C4-2B (cell line): ENCODE measurements at regions not wholly inside any gene's neighbourhood (a gene's known extent, or its start where the extent isn't known, plus 50 kb on each side); places are given as distances from the start of the nearest gene placed in this dataset.

Experiments
- H3K27ac ChIP-seq: fragments of 450-650 bp; 2 replicates; pipeline ENCODE4 v1.5.1; 2017
- ZFX ChIP-seq: fragments of 450-650 bp; IDR thresholded peaks from 2 replicates; pipeline ENCODE4 v1.6.1; 2017
- TF ChIP-seq, protein P1 (sequence below): fragments of 450-650 bp; conservative IDR thresholded peaks from 2 replicates; pipeline ENCODE4 v1.5.1; 2017; ENCODE audit warnings: mild to moderate bottlenecking

DNA sequence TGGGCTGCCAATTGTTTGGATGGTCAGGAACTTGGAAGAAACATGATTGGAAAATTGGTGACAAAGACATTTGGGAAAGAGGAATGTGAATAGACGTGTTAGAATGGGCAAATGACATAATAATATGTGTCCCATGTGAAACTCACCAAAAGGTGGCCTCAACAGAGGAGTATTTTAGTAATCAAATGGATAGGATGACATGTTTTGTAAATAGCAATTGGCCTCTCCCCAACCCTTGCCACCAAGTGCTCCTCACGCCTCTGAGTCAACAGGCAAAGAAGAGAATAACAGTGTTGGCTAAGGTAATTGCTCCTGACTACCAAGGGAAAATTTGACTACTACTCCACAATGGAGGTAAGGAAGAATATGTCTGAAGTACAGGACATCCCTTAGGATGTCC, 81.4 kb downstream of the ATXN7L3B start:
- TF ChIP-seq, protein P1, sequence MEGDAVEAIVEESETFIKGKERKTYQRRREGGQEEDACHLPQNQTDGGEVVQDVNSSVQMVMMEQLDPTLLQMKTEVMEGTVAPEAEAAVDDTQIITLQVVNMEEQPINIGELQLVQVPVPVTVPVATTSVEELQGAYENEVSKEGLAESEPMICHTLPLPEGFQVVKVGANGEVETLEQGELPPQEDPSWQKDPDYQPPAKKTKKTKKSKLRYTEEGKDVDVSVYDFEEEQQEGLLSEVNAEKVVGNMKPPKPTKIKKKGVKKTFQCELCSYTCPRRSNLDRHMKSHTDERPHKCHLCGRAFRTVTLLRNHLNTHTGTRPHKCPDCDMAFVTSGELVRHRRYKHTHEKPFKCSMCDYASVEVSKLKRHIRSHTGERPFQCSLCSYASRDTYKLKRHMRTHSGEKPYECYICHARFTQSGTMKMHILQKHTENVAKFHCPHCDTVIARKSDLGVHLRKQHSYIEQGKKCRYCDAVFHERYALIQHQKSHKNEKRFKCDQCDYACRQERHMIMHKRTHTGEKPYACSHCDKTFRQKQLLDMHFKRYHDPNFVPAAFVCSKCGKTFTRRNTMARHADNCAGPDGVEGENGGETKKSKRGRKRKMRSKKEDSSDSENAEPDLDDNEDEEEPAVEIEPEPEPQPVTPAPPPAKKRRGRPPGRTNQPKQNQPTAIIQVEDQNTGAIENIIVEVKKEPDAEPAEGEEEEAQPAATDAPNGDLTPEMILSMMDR: no peak
- TF ChIP-seq ZFX: no peak
- H3K27ac ChIP-seq: no peak overlapping the region

DNA sequence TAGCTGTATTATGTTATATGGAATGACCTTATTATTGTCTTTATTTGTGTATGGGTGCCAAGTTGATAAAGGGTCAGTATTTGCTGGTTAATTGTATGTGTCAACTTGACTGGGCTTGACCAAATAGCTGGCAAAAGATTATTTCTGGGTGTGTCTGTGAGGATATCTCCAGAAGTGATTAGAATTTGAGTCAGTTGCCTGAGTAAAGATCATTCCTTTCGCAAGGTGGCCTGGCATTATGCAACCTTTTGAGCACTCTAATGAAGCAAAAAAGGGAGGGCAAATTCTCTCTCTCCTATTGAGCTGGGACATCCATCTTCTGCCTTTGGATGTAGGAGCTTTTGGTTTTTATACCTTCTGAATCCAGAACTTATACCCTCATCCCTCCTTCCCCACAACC, 82.2 kb downstream of the ATXN7L3B start:
- TF ChIP-seq, protein P1: no peak
- TF ChIP-seq ZFX: no peak
- H3K27ac ChIP-seq: no peak overlapping the region

DNA sequence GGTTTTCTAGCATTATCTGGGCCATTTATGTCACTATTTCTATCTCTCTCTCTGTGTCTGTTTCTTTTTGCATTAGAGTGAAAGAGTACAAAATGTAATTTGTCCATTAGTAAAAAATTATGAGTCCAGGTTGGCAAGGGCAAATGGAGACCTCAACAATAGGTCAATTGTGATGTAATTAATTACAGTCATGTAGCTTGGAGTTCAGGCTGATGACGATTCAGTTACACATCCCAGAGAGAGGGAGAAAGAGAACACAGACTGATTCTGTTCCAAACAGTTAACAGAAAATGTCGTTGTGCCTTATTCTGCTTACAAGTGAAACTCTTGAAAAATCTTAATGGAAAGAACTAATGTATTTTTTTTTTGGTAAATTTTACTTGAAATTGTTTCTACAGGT, 83.3 kb downstream of the ATXN7L3B start:
- no peak overlapping the region for H3K27ac ChIP-seq
- TF ChIP-seq, protein P1: no peak
- TF ChIP-seq ZFX: no peak

DNA sequence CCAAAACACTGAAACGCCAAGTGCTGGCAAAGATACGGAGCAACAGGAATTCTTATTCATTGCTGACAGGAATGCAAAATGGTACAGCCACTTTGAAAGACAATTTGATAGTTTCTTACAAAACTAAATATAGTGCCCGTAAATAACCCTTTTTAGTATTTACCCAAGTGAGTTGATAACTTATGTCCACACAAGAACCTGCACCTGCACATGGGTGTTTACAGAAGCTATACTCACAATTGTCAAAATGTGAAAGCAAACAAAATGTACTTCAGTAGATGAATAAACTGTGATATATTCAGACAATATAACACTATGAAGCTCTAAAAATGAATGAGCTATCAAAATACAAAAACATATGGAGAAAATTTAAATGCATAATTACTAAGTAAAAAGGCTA, 86.6 kb downstream of the ATXN7L3B start:
- H3K27ac ChIP-seq: no peak overlapping the region
- no peak for TF ChIP-seq ZFX

DNA sequence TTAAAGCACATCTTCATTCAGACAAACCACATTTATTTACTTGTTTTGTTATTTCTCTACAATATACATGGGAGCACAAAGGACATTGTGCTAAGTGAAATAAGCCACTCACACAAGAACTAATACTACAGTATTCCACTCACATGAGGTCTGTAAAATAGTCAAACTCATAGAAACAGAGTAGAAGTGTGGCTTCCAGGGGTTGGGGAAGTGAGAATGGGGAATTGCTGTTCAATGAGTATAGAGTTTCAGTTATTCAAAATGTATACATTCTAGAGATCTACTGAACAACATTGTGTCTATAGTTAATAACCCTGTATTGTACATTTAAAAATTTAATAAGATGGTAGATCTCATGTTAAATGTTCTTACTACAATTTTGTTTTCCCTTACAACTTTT, 88.8 kb downstream of the ATXN7L3B start:
- H3K27ac ChIP-seq: no peak overlapping the region
- TF ChIP-seq, protein P1: no peak
- TF ChIP-seq ZFX: no peak

DNA sequence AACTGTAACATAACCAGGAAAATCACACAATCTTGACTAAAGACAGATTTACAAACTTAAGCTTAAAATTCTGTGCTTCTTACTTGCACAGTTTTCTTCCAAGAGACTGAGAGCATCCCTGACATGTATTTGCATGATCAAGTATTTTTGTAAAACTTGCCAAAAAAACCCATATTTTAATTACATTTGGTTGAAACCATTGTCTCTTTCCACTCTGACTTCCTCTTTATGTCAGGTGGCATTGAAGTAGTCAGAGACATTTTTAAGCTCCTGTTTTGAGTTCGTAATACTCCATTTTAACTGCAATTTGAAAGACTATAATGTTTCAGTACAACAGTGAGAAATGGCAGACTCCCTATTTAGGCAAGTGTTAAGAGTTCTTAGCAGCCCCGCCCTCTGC, 103.6 kb downstream of the ATXN7L3B start:
- TF ChIP-seq, protein P1: no peak
- no peak for TF ChIP-seq ZFX
- H3K27ac ChIP-seq: no peak overlapping the region

DNA sequence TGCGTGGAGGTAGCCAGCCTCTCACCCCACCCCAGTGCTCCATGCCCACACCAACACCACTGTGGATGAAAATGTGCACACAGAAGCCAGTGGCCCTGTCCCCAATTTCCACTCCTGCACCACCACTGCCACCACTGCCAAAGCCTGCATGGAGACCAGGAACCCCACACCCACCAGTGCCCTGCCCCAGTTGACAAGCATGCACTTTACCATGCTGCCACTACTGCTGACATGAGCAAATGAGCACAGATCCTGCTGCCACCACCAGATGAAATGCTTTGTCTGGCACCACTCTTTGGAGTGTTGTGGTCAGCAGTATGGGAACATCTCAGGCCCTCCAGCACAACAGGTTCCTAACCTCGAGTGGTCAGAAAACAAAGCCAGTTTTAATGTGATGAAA, 104.1 kb downstream of the ATXN7L3B start:
- TF ChIP-seq, protein P1: no peak
- TF ChIP-seq ZFX: no peak
- H3K27ac ChIP-seq: no peak overlapping the region

DNA sequence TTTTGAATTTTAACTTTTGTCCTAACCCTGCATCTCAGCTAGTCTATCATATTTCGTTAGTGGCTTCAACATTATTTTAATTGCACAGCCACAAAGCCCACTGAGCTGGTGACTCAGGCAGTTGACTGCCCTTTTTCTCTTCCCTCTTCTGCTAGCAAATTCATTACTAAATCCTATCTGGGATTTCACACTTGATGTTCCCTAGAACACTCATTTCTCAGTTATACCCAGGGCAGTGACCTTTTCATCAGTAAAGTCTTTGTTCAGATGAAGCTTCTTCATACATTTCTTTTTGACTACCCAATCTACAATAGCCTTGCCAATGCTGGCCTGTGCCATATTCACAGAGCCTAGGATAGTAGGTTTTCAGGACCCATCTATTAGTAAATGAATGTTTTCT, 107.0 kb downstream of the ATXN7L3B start:
- TF ChIP-seq, protein P1: no peak
- TF ChIP-seq ZFX: no peak
- no peak overlapping the region for H3K27ac ChIP-seq
